GM18526 (cell line): ENCODE measurements at regions not wholly inside any gene's neighbourhood (a gene's known extent, or its start where the extent isn't known, plus 50 kb on each side); places are given as distances from the start of the nearest gene placed in this dataset.

ENCODE experiments used
- POLR2A ChIP-seq: IDR thresholded peaks from 3 replicates; pipeline ENCODE4 v1.6.1; 2011; ENCODE audit not compliant: insufficient read length; ENCODE audit errors: extremely low read depth

DNA sequence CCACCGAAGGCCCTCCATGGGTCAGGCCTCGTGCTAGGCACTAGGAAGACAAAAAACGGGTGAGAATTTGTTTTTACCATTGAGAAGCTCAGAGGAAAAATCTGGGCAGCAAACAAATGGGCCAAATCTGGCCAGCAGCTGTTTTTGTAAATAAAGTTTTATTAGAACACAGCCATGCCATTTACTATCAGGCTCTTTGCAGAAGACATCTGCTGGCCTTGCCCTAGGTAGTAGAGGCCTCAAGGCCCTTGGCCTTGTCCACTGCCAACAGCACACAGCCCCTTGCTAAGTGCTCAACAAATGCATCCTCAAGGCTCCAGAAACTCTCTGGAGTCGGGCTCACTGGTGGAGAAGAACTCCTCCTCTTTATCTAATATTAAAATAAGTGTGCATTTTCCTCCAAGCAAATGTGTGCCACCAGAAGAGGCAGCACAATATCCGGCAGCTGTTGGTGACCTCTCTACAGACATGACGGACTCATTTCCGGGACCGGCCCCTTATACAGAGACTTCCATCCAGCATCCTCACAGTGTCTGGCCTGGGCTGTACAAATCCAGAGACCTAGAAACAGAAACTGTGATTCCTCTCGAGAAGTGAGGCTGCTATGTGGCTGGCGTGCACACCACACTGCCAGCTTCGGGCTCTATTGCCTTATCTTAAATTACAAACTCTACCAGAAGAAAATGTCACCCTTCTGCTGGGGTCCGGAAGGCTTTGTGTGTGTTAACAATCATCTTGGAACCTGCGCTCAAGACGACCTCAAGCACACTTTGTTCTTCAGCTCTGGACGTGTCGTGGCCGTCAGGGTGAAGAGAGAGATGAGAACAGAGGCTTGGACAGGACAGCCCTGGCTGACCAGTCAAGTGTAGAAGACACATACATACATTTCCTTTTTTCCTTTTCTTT lies 203.9 kb downstream of the TOMM20 start:
- no peak for TF ChIP-seq POLR2A

DNA sequence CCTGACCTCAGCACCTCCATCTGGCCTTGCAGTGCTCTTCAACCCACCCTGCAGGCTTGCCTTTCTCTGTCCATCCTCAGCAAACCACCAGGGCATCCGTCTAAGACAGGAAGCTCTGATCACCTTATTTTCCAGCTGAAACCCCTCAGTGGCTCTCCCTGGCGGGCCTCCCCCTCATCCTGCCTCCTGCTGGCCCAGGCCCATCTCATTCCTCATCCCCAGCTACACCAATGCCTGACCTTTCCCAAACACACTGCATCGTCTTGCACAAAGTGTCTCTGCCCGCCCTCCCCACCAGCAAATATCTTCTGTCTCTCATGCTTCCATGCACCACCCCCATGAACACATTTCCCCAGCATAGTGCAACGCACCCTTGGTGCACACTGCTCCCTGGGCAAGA lies 205.0 kb downstream of the TOMM20 start:
- no peak for TF ChIP-seq POLR2A

DNA sequence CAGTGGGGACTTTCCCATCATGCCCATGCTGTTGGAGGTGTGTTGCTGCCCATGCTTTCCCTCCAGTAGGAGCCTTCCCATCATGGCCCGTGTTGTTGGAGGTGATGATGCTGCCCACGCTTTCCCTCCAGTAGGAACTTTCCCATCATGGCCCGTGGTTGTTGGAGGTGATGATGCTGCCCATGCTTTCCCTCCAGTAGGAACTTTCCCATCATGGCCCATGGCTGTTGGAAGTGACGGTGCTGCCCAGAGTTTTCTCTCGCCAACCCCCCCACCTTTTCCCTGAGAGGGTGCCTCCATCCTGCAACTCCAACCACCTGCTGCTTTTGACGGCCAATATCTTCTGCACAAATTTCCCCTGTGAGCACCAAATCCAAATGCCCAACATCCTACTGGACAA lies 205.7 kb downstream of the TOMM20 start:
- TF ChIP-seq POLR2A = no peak

DNA sequence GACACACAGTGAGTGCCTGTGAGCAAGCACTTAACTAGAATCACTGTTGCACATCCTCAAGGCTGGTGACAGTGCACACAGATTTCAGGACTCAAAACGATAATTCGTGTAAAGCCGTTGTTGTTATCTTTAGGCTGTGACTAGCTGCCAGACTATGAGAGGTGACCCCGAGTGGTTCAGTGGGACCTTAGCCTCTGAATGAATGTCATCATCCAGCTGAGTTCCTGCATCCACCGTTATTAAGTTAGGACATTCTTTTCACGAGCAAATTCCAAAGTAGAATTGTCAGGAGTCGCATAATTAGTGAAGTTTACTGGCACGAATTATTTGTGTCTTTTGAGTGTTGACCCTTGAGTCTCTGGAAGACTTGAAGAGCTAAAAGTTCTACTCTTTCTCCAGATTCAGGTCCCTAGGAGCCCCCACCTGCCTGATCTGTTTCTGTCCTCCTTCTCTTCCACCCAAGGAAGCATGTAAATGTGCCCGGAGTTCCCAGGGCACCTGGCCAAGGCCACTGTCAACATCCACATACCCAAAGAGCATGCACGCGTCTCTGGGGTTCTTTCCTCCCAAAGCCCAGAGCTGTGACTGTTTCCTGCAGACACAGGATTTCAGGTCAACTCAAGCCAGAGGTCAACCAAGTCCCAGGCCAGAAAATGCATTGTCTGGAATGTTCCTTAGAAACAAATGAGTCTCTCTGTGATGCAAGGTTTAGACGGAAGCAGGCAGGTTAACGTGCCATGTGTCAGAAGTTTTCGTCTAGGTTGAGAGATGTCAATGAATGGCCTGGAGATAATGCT lies 207.2 kb downstream of the TOMM20 start:
- no peak for TF ChIP-seq POLR2A

DNA sequence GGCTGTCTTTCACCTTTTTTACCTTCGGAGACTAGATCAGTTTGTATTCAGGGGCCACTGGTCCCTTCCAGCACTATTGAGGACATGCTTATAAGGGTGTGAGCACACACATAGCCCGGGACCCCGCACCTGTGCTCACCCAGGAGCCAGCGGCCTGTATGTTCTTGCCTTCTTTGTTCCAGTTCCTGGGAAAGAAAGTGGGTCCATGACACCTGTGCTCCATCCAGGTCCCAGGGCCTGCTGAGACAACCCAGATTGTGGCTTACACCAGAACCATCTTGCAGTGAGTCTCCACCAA lies 207.8 kb downstream of the TOMM20 start:
- no peak for TF ChIP-seq POLR2A

DNA sequence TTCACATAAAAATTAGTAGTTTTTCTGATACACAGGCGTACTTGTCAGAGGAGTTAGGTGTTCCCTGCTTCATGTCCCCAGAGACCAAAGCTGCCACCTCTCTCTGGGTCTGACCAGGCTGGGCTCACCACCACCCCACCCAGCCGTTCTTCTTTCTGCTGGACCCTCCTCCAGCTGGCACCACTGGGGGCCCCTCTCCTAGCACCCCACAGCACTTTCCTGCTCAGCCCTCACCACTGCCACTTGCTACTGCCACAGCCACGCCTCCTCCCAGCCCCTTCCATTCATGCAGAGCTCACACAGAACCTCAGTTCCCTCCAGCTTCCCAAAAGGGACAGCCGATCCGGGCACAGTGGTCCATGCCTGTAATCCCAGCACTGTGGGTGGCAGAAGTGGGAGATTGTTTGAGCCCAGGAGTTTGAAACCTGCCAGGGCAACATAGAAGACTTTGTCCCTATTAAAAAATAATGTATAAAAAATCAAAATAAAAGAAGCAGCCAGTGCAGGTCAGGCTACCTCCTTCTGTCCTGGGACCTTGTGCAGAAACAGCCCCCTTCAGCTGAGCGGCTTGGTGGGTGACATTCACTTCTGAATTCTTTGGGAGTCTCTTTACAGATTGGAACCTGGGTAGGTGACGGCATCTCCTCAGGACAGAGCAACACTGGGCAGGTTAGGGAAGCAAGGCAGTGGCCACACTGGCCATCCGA lies 208.3 kb downstream of the TOMM20 start:
- TF ChIP-seq POLR2A = no peak

DNA sequence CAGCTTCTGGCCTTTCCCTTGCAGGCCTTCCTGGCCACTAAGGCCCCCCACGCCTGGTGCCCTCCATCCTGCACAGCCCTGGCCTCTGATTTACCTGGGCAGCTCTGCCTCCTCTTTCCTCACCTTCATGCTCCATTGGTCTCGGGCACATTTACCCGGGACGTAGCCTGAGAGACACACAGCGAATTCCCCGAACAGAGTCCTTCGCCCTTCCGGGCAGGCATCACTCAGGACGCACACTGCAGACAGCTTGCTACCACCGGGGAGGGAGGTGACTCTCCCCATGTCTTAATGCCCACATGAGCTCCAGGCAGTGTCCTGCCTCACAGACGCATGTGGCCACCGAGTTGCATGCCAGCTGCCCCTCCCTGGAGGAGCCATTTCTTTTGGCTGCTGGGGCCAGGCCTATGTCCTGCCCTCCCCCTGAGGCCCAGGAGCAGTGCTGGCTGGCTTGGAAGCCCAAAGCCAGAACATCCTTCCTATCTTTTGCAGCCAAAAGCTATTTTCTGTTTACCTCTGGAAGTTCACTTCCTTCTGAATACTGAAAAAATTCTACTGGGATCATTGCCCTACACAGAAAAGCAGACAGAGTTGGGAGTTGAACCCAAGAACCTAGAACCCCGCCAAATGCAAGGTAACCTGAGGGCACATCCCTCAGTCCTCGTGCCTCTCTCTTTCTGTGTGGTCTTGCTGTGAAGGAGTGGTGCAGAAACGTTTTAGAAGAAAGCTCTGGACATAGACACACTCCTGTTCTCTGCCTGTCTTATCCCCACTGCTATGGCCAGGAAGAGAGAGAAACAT lies 209.5 kb downstream of the TOMM20 start:
- TF ChIP-seq POLR2A = no peak

DNA sequence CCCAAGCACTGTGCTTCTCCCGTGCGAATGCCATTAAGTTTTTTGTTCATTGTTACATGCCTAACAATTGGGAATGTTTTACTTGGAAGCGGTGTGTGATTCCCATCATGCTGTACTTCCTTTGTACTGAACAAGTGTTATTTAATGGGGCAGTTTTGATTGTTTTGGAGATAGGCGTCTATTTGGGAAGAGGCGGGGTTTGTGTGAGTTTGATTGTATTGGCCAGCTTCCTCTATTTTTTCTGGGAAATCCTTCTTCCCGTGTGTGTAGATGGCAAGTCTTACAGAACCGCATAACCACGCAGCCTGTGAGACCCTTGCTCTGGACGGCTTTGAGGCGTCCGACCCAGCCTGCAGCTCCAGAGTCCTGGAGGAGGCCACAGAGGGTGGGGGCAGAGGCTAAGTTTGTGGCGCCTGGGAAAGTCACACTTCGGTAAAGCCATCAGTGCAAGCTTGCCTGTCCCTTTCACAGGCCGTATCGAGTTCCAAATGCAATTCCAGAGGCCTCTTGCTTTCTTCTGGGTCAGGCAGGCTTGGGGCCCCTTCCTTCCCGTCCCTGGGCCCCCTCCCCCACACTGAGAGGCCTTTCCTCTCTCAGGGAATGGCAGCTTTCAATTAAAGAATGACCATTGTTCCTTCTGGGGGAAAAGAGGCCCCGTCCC lies 210.3 kb downstream of the TOMM20 start:
- no peak for TF ChIP-seq POLR2A

DNA sequence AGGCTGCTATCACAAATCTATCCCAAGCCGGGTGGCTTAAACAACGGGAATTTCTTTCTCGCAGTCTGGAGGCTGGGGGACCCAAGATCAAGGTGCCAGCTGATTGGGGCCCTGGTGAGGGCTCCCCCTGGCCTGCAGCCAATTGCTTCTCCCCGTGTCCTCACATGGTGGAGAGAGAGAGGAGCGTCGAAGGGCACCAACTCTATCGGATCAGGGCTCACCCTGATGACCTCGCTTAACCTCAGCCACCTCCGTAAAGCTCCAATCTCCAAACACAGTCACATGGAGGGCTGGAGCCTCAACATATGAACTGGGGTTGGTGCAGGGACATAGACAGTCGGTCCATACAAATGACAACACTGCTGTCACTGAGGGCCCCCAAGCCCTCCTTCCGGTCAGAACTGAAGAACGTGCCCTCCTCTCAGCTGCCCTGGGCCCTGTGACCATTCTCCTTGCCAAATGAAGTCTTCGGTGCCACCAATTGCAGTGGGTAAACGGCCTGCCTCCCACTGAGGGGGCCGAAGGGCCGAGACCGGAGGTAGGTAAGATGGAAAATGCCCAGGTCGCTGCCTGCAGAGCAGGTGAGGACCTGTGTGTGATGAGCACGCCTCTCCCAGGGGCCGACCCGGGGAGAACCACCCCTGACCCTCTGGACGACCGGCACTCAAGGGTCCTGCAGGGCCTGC lies 211.0 kb downstream of the TOMM20 start:
- no peak for TF ChIP-seq POLR2A

DNA sequence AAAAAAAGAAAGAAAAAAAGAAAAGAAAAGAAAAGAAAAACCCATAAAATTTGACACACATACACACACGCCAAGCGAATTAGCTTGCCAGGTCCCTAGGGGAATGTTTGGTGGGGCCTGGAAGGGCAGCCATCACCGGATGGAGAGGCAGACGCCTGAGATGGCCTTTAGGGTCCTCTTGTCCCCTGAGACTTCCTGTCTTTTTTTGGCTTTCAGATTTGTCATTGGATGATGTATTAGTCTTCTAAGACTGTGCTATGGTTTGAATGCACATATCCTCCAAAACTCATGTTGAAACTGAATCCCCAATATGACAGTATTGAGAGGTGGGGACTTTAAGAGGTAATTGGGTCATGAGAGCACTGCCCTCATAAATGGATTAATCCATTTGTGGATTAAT lies 211.8 kb downstream of the TOMM20 start:
- TF ChIP-seq POLR2A = no peak

DNA sequence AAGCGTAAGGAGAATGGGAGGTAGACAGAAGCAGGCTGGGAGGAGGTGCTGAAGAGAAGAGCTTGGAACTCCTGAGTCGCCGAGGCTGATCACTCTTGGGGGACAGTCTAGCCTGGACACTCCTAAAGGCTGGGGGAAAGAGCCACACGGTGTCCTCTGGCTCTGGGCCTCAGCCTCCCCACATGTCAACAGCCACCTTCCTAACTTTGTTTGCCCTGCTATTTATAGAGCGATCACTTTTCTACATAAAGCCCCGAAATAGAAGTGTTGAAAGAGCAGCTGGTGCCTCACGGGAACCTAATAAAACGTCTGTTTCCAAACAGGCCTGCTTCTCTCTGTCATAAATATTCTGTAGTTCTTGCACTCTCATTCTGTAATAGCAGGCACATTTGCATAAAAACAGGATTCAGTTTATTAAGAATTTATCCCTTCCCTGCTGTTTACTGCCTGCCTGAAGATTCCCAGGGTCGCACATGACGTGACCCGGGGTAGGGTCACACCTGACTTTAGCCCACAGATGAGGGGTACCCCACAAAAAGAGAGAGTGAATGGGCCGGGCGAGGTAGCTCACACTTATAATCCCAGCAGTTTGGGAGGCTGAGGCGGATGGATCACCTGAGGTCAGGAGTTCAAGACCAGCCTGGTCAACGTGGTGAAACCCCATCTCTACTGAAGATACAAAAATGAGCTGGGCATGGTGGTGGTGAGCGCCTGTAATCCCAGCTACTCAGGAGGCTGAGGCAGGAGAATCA lies 212.5 kb downstream of the TOMM20 start:
- TF ChIP-seq POLR2A = no peak

DNA sequence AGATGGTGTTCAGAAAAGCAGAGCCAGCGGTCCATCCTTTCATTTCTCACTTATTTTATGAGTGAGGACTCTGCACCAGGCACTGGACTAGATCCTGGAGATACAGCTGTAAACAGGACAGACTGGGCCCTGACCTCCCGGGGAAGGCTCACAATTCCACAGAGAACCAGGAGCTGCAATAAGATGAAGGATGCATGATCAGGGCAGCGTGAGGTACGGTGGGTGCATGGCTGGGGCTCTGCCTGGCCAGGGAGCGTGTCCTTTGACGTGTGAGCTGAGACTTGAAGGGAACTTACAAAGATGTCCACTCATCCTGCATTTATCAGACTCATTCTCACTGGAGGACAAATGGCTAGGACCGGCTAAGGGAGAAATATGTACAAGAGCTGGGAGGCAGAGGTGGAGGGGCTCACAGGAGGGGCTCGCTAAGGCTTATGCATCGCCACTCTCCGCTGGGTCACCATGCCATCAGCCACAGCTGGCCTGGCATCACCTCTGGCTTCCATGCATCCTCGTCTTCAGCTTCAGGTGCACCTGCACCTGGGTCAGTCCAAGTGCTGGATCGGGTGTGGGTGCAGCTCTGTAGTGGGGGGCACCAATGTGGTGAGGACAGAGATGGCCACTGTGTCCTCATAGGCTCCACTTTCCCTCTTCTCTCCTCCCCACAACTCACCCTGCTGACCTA lies 213.9 kb downstream of the TOMM20 start:
- no peak for TF ChIP-seq POLR2A

DNA sequence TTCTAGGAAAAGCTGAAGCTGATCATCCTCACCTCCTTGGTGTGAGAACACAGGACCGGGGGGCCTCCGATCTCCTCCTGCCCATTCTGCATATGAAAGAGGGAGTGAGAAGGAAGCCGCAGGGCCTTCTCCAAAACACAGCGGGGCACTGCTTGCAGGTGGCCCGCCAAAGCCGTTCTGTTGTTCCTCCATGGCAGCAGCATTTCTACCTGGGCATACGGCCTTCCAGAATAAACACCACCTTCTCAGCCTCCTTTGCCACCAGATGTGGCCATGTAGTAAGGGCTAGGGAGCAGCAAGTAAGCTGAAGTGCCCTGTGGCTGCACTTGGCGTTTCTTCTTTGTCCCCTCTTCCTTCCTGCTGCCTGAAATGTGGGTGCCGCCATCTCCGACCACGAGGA lies 214.9 kb downstream of the TOMM20 start:
- TF ChIP-seq POLR2A = no peak
